ENCODE measurements at regions not wholly inside any gene's neighbourhood (a gene's known extent, or its start where the extent isn't known, plus 50 kb on each side); places are given as distances from the start of the nearest gene placed in this dataset.

DNA sequence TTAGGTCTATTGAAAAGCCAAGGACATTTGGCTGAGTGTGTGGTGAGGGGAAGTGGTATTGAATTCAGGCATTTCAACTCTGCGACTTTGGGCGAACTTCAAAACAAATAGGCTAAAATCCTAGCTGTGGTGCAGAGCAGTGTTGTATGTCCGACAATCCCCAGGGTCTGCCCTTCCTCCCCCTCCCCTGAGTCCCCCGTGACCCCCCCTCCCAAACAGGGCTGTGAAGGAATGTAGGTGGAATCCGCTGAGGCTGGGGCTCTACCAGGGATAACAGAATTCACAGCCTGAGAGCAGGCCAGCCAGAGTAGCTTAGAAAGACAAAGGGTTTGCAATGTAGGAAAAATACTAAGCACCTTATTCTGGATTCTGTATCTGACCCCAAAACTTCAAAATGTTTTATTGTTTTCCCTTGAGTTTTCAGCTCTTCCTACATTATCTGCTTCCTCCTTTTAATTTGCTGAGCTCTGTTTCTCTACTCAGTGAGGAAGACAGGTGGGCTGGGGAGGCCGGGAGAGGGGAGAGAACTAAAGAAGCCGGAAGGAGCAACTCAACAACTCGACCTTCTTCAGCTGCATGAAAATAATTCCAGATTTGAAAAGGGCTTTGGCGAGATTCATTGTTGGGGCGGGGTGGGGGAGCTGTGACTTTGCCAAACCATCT, 315.2 kb downstream of the BLID start:
- TF ChIP-seq CTCF (IDR thresholded peaks at IDR 0.05): no peak
- TF ChIP-seq POLR2A (IDR thresholded peaks at IDR 0.05): no peak

Measured in breast epithelium (tissue), 3 donors.